ENCODE measurements at regions not wholly inside any gene's neighbourhood (a gene's known extent, or its start where the extent isn't known, plus 50 kb on each side); places are given as distances from the start of the nearest gene placed in this dataset.

- TF ChIP-seq CTCF (IDR thresholded peaks at IDR 0.05; ENCODE audit: insufficient read depth, low read depth, low read length), result no peak
- TF ChIP-seq EZH2 (IDR thresholded peaks at IDR 0.05; ENCODE audit: insufficient read depth, low read length), result no peak
Measured at GRCh38 chr1:30444850-30445249, 278.5 kb downstream of the MATN1 start.
